GM23338 (cell line): ENCODE measurements at regions not wholly inside any gene's neighbourhood (a gene's known extent, or its start where the extent isn't known, plus 50 kb on each side); places are given as distances from the start of the nearest gene placed in this dataset.

ENCODE experiments used
- ATAC-seq: fragments of 200-7000 bp; cut with Tn5 transposase; 3 replicates; pipeline ENCODE4 v1.9.1; 2020
- DNase-seq: peaks from one replicate; pipeline ENCODE4 v3.0.0-alpha.2; 2015; ENCODE audit warnings: low spot score
- H2AFZ ChIP-seq: fragments of 200-600 bp; sonication (generic); 2 replicates; pipeline ENCODE4 v1.8.0; 2016; ENCODE audit warnings: antibody characterized with exemption, mild to moderate bottlenecking, moderate library complexity
- H3F3A ChIP-seq: fragments of 200-600 bp; sonication (generic); replicated peaks from 2 replicates; pipeline ENCODE4 v1.8.0; 2017; ENCODE audit warnings: antibody characterized with exemption, mixed run types, low read depth
- H3K27ac ChIP-seq: fragments of 200-600 bp; sonication (generic); 2 replicates; pipeline ENCODE4 v1.6.1; 2016; ENCODE audit warnings: low read depth
- H3K27me3 ChIP-seq: fragments of 200-600 bp; sonication (generic); 2 replicates; pipeline ENCODE4 v1.8.0; 2016; ENCODE audit warnings: mild to moderate bottlenecking, mixed run types, moderate library complexity; ENCODE audit not compliant: insufficient read depth
- H3K36me3 ChIP-seq: fragments of 200-600 bp; sonication (generic); 2 replicates; pipeline ENCODE4 v1.8.0; 2016; ENCODE audit warnings: mild to moderate bottlenecking; ENCODE audit not compliant: insufficient read depth
- H3K4me1 ChIP-seq: fragments of 200-600 bp; sonication (generic); 2 replicates; pipeline ENCODE4 v1.8.0; 2016; ENCODE audit warnings: mild to moderate bottlenecking, moderate library complexity; ENCODE audit not compliant: insufficient read depth
- H3K4me2 ChIP-seq: fragments of 200-600 bp; sonication (generic); 2 replicates; pipeline ENCODE4 v1.7.1; 2017; ENCODE audit warnings: mixed run types
- H3K4me3 ChIP-seq: fragments of 200-600 bp; sonication (generic); 2 replicates; pipeline ENCODE4 v1.6.1; 2016; ENCODE audit warnings: mixed run types
- H3K79me2 ChIP-seq: fragments of 200-600 bp; sonication (generic); replicated peaks from 2 replicates; pipeline ENCODE4 v1.8.0; 2017; ENCODE audit warnings: mild to moderate bottlenecking; ENCODE audit not compliant: insufficient read depth
- H3K9me2 ChIP-seq: fragments of 200-600 bp; sonication (generic); 2 replicates; pipeline ENCODE4 v1.8.0; 2017; ENCODE audit not compliant: insufficient read depth
- H4K20me1 ChIP-seq: fragments of 200-600 bp; sonication (generic); replicated peaks from 2 replicates; pipeline ENCODE4 v1.8.0; 2017; ENCODE audit warnings: mild to moderate bottlenecking; ENCODE audit not compliant: insufficient read depth
- H3K27ac Mint-ChIP-seq: 2 replicates; pipeline ENCODE4 v1.8.0; 2020; ENCODE audit warnings: inconsistent platforms, mild to moderate bottlenecking, moderate library complexity, mixed read lengths
- H3K27me3 Mint-ChIP-seq: 3 replicates; pipeline ENCODE4 v1.8.0; 2022; ENCODE audit warnings: low read depth, mild to moderate bottlenecking, moderate library complexity, mixed read lengths, inconsistent platforms; ENCODE audit not compliant: insufficient read depth, poor library complexity
- H3K36me3 Mint-ChIP-seq: 3 replicates; pipeline ENCODE4 v1.8.0; 2021; ENCODE audit warnings: low read depth, mild to moderate bottlenecking, inconsistent platforms, moderate library complexity, mixed read lengths
- H3K4me1 Mint-ChIP-seq: 3 replicates; pipeline ENCODE4 v1.8.0; 2020; ENCODE audit warnings: mild to moderate bottlenecking, inconsistent platforms, mixed read lengths
- H3K4me3 Mint-ChIP-seq: 3 replicates; pipeline ENCODE4 v1.8.0; 2021; ENCODE audit warnings: moderate library complexity, mild to moderate bottlenecking, inconsistent platforms, mixed read lengths
- H3K9me3 Mint-ChIP-seq: 3 replicates; pipeline ENCODE4 v1.8.0; 2020; ENCODE audit warnings: moderate library complexity, mild to moderate bottlenecking, inconsistent platforms, mixed read lengths
- CREB1 ChIP-seq: fragments of 250-450 bp; sonication (Bioruptor Pico); IDR thresholded peaks from 2 replicates; pipeline ENCODE4 v1.5.0; 2020; ENCODE audit warnings: low read depth, mild to moderate bottlenecking, moderate library complexity
- CTCF ChIP-seq, 2 experiments: fragments of 200-600 bp in 1 of 2; sonication (generic) in 1 of 2; conservative IDR thresholded peaks; 2 replicates each; pipeline versions ENCODE4 v1.5.1 to v1.6.1; 2016 to 2017; ENCODE audit warnings: antibody characterized with exemption in 2 of 2, low read depth in 2 of 2, mild to moderate bottlenecking in 2 of 2, moderate library complexity in 1 of 2
- EZH2 ChIP-seq: fragments of 200-600 bp; sonication (generic); IDR thresholded peaks from one replicate; pipeline ENCODE4 v1.8.0; 2017; ENCODE audit warnings: antibody characterized with exemption, mild to moderate bottlenecking, low read depth; ENCODE audit not compliant: unreplicated experiment
- EZH2phosphoT487 ChIP-seq: fragments of 200-600 bp; sonication (generic); IDR thresholded peaks from one replicate; pipeline ENCODE4 v1.8.1; 2018; ENCODE audit warnings: antibody characterized with exemption; ENCODE audit not compliant: unreplicated experiment
- NANOG ChIP-seq: IDR thresholded peaks from 2 replicates; pipeline ENCODE4 v1.6.1; 2016; ENCODE audit warnings: antibody characterized with exemption, borderline replicate concordance
- REST ChIP-seq: IDR thresholded peaks from one replicate; pipeline ENCODE4 v1.6.1; 2018; ENCODE audit warnings: antibody characterized with exemption; ENCODE audit not compliant: unreplicated experiment
- ZNF114 ChIP-seq: fragments of 250-450 bp; sonication (Bioruptor Pico); IDR thresholded peaks from 2 replicates; pipeline ENCODE4 v1.5.0; 2020; ENCODE audit warnings: mild to moderate bottlenecking, moderate library complexity

- Histone ChIP-seq H3K4me2 (no peak overlapping the region), H3K27ac (no peak overlapping the region), H3K4me3 (no peak overlapping the region), H4K20me1 (no peaks in the 10 kb centered on the region), H3K27me3 (no peaks in the 10 kb centered on the region), H3K36me3 (no peaks in the 10 kb centered on the region), H3K79me2 (no peaks in the 10 kb centered on the region), H3F3A (no peaks in the 10 kb centered on the region), H3K4me1 (no peaks in the 10 kb centered on the region), H3K9me2 (no peaks in the 10 kb centered on the region), H2AFZ (no peak overlapping the region)
- Mint-ChIP-seq H3K36me3 (no peaks in the 10 kb centered on the region), H3K4me1 (no peaks in the 10 kb centered on the region; the same call in 2 of the 3 replicates), H3K9me3 (peaks cover 13% of the 10 kb centered on the region; the same call in 2 of the 3 replicates), H3K4me3 (no peak overlapping the region), H3K27me3 (no peaks in the 10 kb centered on the region), H3K27ac (no peak overlapping the region)
- no peak for ATAC-seq
- DNase-seq = no peak
- TF ChIP-seq EZH2phosphoT487 = no peak
- TF ChIP-seq REST = no peak
- TF ChIP-seq EZH2 = no peak
- TF ChIP-seq CREB1 (CRISPR knock-in tag) = no peak
- TF ChIP-seq CTCF (conservative IDR thresholded peaks at IDR 0.05; ENCODE audit: low read depth in 2 of 2) = no peak
- TF ChIP-seq NANOG = no peak
- no peak for TF ChIP-seq ZNF114 (CRISPR knock-in tag)
Measured at GRCh38 chr20:19161336-19161735, 51.1 kb upstream of the SLC24A3 start.
